SK-N-SH (cell line): ENCODE measurements at regions not wholly inside any gene's neighbourhood (a gene's known extent, or its start where the extent isn't known, plus 50 kb on each side); places are given as distances from the start of the nearest gene placed in this dataset.

Experiments used
- CTCF ChIP-seq: fragments of 200-600 bp; sonication (generic); IDR thresholded peaks from 2 replicates; pipeline ENCODE4 v1.6.1; 2017; ENCODE audit warnings: antibody characterized with exemption, mild to moderate bottlenecking, moderate library complexity
- USF2 ChIP-seq: fragments of 150-350 bp; IDR thresholded peaks from 2 replicates; pipeline ENCODE4 v1.6.1; 2017; ENCODE audit warnings: antibody characterized with exemption, low read length, low read depth, borderline replicate concordance

- TF ChIP-seq USF2 = no peak
- TF ChIP-seq CTCF = no peak
Measured at GRCh38 chr2:31725444-31725843, 144.7 kb upstream of the SRD5A2 start.
